HPDE6-E6E7 (cell line): ENCODE measurements at regions not wholly inside any gene's neighbourhood (a gene's known extent, or its start where the extent isn't known, plus 50 kb on each side); places are given as distances from the start of the nearest gene placed in this dataset.

Experiments used
- DNase-seq: peaks from one replicate; pipeline ENCODE4 v3.0.0; 2011; ENCODE audit warnings: missing footprints; ENCODE audit errors: extremely low spot score

DNA sequence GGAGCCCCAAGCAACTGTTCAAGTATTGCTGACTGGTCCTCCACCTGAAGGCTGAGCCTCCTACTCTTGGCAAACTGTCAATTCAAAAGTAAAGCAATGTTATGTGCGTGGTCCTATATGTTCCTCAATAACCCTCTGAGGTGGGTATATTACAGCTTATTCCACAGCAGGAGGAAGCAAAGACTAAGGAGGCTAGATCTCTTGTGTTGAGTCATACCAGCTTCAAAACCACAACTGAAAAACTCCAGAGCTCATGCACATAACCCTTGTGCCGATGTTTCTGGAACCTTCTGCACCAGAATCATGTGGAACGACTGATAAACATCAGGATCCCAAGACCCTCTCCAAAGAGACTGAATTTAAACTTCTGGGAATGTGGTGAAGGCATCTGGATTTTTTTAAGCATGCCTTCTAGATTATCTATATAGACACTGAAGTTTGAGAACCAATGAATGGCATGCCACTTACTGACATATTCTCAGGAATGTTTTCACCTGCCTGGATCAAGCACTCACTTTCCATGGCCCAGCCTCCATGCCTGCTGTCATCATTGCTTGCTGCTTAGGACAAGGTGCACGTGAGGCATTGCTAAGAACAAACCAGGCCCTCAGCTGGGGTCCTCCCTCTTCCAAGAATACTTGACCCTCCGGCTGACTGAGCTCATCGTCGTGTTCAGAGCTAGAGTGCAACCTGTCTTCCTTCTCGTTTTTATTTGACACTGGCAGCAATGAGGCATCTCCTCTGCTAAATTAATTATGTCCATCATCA lies 194.7 kb downstream of the BCL11B start:
- DNase-seq: no peak

DNA sequence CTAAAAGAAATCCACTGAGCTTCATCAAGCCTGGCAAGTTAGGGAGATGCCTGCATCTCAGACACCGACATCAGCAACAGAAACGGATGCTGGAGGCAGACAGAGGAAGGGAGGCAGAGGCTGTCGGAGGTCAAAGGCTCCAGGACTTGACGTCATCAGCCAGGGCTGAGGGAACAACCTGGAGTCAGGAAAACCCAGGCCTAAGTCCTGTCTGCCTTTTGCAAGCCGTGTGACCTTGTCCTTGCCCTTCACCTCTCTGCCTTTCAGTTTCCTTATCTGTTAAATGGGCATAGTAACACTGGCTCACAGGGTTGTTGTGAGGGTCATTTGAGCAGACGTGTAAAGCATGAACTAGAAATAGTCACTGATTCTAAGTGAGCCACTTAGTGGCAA lies 194.2 kb downstream of the BCL11B start:
- no peak for DNase-seq

DNA sequence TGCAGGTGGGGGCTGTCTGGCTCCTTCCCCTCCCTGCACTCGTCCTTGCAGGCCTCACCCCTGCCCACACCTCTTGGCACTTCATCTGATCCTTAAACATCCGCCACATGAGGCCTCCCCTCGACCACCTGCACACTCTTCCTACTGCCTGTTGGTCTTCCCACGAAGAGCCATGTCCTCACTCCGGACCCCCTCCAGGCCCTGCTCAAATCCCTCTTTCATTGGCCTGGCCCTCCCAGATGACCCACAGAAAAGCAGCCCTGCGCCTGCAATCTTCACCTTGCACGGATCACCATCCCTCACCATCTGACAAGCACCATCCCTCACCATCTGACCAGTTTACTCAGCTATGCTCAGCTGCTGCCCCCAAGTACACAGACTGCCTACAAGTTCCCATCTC lies 193.6 kb downstream of the BCL11B start:
- DNase-seq: no peak

DNA sequence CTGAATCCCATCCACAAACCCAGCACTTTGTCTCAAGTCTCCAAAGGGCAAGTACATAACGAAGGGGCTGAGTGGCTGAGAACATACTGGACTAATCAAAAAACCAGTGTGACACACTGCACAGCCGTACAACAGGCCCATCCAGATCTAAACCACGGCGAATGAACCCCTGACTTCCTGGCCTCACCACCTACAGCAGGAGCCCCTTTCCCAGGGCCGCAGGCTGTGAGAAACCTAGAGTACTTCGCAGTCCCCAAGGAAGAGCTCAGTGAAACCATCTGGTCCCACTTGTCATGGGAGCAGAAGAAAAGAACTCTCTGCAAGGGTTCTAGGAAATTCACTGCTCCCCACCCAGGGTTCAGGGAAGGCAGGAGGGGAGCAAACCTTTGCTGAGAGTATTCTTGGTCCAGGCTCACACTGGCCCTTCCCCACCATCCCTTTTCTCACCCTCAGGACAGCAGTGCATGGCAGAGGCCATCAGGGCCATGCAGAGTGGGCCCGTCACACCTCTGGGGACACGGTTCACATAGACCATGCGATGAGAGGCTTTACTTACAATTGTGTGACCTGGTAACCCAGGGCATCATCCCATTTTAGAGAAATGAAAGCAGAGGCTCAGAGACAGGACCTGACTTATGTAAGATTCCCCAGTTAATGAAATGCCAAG lies 192.8 kb downstream of the BCL11B start:
- no peak for DNase-seq

DNA sequence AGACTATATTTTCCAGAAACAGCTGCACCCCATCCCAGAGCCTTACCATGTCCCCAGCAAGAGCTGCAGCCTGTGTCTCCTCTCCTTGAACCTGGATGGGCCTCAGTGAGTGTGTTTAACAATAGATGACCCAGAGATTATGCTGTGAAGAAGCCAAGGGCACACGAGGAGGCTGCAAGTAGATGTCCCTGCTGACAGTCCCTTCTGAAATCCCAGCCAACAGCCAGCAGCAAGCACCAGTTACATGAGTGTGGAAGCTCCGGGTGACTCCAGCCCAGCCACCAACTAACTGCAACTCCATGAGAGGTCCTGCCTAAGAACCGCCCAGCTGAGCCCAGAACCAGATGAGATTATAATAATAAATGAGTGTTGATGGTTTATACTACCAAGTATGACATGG lies 191.7 kb downstream of the BCL11B start:
- no peak for DNase-seq

DNA sequence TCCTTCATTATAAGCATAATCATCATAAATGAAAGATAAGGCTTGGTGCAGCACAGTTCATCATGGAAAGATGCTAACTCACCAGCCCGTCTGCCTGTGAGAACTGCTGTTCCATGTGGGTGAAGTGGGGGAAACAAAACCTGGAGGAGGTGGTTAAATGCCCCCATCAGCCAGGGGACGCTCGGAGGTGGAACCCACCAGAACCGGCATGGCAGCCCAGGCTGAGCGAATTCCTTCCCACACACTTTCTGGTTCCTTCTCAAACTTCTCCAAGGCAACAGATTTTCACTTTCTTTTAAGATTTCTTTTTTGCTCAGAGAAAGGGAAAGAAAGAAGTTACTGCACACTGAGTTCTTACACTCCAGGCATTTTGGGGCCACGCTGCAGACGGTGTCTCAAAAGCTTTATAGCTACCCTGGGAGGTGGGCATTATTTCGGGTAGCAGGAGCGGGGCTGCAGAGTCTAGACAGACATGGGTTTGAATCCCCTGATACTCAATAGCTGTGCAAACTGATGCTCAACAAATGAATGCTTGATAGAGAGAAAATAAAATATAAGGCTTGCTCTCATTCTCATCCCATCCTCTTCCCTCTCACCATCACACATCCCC lies 190.7 kb downstream of the BCL11B start:
- DNase-seq: no peak

DNA sequence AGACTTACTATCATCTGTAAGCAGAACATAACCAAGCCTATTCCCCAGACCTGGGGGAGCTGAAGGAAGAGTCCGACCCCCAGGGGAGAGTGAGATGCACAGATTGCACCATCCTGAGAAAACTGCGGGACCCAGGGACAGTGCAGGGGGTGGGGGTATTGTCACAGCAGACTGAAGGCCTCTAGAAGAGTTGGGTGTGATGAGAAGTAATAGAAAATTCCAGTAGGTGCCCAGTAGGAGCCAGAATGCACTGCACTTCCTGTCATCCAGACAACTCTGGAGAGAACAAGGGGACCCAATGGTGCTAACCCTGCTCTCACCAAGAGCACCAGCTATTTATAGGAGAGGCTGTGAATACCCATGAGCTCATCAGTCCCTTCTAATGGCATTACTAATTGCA lies 190.1 kb downstream of the BCL11B start:
- DNase-seq: no peak

DNA sequence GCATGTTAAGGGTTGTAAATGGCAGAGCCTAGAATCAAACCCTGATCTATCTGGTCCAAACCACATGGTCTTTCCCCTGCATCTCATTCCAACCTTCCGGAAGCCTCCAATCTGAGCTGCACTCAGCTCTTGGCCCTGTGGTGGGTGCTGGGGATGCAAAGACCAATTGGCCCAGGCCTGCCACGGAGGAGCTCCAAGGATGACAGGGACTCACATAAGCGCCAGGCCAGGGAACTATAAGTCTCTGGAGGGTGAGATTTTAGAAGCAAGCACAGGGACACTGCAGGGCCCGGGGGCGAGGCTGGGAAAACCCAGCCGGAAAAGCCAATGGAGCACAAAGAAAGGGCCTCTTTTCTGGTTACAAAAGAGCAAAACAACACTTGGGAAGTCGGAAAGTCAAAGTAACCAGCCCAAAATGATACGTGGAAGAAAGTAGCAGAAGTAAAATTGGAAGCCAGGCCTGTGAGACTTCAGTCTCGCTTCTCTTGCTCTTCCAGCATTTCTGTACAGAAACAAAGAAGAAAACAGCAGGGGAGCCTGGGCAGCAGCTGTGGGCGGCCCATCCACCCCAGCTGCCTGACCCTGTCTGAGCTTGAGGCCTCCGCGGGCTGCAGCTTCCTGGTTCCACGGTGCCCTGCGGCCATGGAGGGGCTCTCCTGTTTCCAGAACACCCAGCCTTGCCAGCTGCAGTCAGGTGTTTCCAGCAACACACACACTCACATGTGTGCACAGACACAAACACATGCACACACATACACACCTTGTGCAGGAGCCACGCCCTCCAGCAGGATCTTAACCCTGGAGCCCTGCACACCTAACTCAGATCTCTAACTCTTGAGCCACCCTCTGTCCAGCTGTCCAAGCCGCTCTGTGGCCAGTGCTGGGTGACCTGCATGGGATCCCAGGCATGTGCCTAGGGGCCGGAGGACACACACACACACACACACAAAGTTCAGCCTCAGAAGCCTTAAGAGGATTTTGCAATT lies 178.2 kb downstream of the BCL11B start:
- DNase-seq: no peak

DNA sequence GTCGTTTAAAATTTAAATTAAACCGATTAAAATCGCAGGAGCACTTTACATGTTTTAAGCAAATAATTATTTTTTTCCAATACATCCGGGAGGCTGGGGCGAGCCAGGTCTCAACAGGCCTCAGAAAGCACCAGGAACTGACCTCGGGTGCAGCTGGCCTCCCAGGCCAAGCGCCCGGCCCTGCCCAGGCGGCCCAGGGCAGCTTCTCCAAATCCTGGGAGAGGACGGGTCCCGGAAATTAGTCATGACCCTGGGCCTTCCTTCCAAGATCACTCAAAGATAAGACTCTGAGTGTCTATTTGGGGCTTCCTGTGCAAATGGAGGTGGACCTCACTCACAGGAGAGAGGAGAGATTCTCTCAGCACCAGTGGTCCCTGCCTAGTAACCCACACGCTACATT lies 177.1 kb downstream of the BCL11B start:
- no peak for DNase-seq

DNA sequence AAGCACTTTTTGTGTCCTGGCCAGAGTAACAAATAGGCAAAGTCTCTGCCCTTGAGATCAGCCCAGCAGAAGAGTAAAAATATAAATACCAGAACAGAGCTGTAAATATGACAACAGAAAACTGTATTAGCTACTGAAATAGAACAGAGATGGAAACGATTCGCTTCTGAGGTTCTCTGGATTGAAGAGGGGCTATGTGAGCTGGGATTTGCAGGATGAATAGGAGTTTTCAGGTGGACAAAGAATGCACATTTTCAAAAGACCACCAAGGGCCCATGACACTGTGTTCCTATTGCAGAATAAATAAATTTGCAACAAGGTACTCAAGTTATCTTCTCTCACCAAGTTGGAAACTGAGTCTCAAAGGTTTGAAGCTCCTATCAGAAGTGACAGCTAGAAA lies 176.6 kb downstream of the BCL11B start:
- no peak for DNase-seq

DNA sequence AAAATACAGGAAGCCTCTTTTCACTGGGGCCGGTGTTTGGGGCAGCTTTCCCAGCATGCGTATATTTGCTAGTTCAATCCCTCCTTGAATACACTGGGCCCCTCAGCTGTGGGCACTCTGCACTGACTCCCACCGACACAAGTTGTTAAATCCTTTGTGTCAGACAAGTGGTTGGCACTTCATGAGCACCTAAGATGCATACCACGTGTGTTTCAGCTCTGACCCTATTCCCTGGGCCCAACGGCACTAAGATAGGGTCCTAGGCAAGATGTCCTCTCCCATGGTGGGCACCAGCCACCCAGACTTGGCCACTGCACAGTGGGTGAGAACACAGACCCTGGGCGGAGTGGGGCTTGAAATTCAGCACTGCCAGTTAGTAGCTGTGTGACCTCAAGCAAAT lies 173.8 kb downstream of the BCL11B start:
- no peak for DNase-seq

DNA sequence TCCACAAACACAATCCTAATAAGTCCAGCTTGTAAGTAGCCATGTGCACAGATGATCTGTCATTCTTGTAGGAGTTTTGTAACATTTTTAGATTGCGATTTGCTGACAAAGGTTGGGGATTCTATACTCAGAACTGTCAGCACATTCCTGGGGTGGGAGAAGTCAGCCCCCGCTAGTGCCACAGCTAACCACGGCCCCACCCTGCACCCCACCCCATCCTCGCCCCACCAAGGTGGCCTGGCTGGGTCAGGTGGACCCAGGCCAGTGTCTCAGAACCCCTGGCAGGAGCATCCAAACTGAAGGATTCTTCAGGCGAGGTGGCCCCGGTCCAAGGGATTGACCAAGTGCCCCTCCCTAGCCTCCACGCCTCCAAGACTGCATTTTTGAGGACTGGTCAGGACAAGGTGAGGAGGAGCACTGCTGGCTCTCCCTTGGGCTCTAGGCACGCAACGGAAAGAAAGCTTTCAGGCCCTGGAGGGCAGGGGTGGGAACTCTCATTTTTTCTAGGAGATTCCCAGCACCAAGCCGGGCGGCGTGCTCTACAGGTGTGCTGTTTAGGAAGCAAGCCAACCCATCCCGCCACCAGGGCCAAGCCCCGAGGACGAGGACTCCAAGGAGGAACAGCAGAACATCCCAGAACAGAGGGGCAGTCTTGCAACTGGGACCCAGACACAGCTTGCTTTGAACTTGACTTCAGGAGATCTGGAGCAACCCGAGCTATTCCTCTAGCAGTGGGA lies 172.8 kb downstream of the BCL11B start:
- no peak for DNase-seq

DNA sequence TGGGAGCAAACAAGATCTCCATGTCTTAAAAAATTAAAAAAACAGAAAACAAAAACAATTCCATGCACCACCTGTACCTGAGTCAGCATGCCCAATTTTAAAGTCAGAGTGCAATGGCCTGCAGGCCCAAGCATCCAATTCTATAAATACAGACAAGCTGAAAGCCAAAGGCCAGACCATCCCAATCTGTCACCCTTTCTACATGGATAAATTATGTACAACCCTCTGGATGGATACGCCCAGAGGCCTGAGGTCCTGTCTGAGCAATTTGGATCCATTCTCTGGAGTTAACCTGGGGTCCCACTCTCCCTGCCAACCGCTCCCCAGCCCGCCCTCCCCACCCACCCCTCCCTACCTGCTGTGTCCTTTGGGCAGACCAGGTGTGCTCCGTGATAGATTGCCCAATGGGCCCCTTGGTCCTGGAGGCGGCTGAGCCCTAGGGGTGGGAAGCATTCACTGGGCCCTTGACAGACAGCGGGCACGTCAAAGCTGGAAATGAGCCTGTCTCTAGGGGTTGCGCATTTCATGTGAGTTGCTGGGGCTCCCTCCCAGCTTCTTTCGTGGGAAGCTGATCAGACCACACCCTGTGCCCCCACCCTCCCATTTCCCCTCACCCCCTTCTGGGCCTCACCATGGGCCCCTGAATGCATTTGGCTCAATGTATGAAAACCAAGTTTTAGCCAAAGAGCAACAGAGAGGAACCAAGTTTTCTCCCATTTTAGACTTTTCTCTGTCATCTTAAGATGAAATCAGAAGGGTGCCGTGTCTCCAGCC lies 171.3 kb downstream of the BCL11B start:
- DNase-seq: no peak

DNA sequence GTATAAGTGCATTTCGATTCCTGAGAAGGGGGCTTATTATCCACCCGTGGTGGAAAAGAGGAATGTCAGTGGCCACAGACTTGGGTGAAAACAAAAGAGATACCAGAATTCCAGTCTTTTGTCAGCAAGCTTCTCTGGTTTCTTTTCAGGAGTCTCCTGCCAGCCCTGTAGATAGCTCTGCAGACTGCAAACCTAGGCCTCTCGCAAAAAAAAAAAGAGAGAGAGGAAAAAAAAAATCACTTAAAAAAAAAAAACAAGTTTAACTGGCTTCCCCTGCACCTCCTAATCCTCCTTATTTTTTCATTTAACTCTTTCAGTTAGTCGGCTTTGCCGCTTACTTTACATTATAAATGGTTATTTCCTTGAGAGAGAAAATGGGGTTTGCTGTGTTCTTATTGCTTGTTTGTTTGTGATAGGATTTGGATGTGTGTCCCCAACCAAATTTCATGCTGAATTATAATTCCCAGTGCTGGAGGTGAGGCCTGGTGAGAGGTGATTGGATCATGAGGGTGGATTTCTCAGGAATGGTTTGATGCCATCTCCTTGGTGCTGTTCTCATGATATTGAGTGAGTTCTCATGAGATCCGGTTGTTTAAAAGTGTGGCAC lies 170.0 kb downstream of the BCL11B start:
- DNase-seq: no peak

DNA sequence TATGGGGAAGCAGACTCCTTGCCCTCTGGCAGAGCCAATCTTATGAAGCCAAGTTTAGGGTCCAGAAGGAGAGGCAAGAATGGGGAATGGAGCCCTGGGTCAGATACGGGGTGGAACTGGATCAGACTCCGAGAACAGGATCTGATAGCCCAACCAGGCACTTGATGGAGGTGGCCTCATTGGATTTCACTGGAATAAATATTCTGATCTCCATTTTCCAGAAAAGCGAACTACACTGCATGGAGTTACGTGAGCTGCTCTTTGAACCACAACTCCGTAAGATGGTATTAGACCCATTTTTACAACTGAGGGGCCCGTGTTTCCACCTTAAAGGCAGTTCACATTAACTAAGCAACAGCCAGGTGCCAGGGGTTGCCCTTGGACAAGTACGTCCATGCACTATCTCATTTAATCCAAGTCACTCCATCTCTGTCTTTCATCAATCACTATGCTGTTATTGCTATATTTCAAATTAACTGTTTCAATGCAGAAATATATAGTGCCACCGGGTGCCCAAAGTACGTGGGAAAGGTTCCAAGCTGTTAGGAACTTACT lies 155.2 kb downstream of the BCL11B start:
- no peak for DNase-seq

DNA sequence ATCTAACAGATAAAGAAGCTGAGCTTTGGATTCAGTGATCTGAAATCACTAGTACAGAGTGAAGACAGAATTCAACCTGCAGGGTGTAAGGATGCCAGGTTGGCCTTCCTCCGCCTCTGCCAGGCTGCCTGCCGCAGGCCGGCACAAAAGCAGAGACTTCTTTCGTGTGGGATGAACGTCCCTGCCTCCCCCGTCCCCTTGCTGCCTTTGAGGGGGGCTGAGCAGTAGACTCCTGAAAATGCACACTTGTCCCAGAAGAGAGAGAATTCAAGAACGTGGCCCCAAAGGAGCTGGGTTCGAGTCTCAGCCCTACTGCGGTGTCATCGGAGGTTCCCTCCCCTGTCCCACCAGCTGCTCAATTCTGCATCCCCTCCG lies 154.3 kb downstream of the BCL11B start:
- DNase-seq: no peak

DNA sequence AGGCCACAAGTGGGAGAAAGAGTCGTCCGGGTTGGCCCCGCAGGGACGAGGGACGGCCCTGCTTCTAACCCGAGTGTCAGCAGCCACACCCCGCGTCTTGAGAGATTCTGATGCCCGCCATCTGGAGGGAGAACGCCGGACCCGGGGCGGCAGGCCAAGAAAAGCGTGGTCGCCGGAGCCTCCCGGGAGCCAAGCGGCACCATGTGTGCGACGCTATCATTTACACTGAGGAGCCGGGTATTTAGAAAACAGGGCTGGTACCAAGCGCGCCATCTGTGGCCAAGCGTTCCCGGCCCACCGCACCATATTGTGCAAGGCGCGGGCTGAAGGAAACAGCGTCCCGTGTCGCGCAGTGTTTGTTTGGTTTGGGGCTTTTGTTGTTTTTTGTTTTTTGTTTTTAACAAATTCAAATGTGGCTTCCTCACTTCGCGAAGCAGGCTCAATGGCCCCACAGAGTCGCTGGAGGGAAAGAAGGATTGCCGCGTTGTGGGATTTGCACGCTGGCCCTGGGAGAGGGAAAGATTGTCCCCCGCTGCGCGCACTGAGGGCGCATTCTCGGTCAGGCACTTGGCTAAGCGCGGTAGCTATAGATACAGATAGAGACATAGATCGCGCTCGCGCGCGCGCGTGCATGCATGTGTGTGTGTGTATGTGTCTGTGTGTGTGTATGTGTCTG lies 153.8 kb downstream of the BCL11B start:
- no peak for DNase-seq

DNA sequence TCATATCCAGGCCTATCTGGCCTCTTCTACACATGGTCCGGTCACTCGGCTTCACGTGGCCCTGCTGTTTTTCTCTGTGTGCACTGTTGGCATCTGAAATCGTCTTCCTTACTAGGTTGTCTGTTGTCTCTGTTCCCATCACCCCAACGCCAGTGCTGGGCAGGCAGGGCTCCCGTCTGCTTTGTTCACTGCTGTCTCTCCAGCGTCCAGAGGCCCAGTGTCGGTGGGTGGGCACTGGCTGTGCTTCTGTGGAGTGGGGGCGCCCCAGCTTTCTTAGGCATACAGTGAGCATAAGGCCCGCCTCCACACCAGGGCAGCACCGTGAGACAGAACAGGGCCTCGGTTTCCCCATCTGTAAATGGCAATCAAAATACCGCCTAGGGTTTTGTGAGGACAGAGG lies 153.1 kb downstream of the BCL11B start:
- no peak for DNase-seq
